Stimulated activated CD4-positive, alpha-beta T cell treated with anti-CD3 and anti-CD28 coated beads, Interleukin-4, amount 100 ng/mL, for 48 hours (primary cell): ENCODE measurements at regions not wholly inside any gene's neighbourhood (a gene's known extent, or its start where the extent isn't known, plus 50 kb on each side); places are given as distances from the start of the nearest gene placed in this dataset.

Source experiments
- DNase-seq, 2 donors: peaks; one replicate each; pipeline ENCODE4 v3.0.0-alpha.2; 2020; ENCODE audit warnings: low read depth in 2 of 2

GRCh38 chr2:144847347-144848080, 327.6 kb upstream of the ZEB2 start:
- DNase-seq: no peak

- no peak for DNase-seq
Observed at GRCh38 chr2:144836635-144837350, 316.9 kb upstream of the ZEB2 start.

- no peak for DNase-seq
Observed at GRCh38 chr2:144835634-144836350, 315.9 kb upstream of the ZEB2 start.

GRCh38 chr2:144834998-144835633, 315.2 kb upstream of the ZEB2 start:
- no peak for DNase-seq

- DNase-seq: no peak
Observed at GRCh38 chr2:144834363-144834762, 314.4 kb upstream of the ZEB2 start.

GRCh38 chr2:144833075-144833637, 313.2 kb upstream of the ZEB2 start:
- no peak for DNase-seq

- no peak for DNase-seq
Observed at GRCh38 chr2:144832048-144832447, 312.1 kb upstream of the ZEB2 start.

- no peak for DNase-seq
Observed at GRCh38 chr2:144830543-144830942, 310.6 kb upstream of the ZEB2 start.

- DNase-seq: no peak
Observed at GRCh38 chr2:144827404-144827803, 307.5 kb upstream of the ZEB2 start.

- no peak for DNase-seq
Observed at GRCh38 chr2:144826105-144826504, 306.2 kb upstream of the ZEB2 start.

- no peak for DNase-seq
Observed at GRCh38 chr2:144825331-144826020, 305.6 kb upstream of the ZEB2 start.

GRCh38 chr2:144824306-144825080, 304.6 kb upstream of the ZEB2 start:
- no peak for DNase-seq

- no peak for DNase-seq
Observed at GRCh38 chr2:144822966-144823365, 303.0 kb upstream of the ZEB2 start.

GRCh38 chr2:144812288-144812687, 292.4 kb upstream of the ZEB2 start:
- DNase-seq: no peak

- no peak for DNase-seq
Observed at GRCh38 chr2:144801766-144802165, 281.8 kb upstream of the ZEB2 start.

- DNase-seq: no peak
Observed at GRCh38 chr2:144801325-144801724, 281.4 kb upstream of the ZEB2 start.

- DNase-seq: no peak
Observed at GRCh38 chr2:144798989-144799388, 279.1 kb upstream of the ZEB2 start.

- no peak for DNase-seq
Observed at GRCh38 chr2:144798034-144798433, 278.1 kb upstream of the ZEB2 start.

GRCh38 chr2:144796936-144797335, 277.0 kb upstream of the ZEB2 start:
- DNase-seq: no peak

- no peak for DNase-seq
Observed at GRCh38 chr2:144796164-144796563, 276.2 kb upstream of the ZEB2 start.

GRCh38 chr2:144785253-144785652, 265.3 kb upstream of the ZEB2 start:
- DNase-seq: no peak
